Loucy (cell line): ENCODE measurements at regions not wholly inside any gene's neighbourhood (a gene's known extent, or its start where the extent isn't known, plus 50 kb on each side); places are given as distances from the start of the nearest gene placed in this dataset.

Source experiments
- CTCF ChIP-seq: fragments of 200-600 bp; sonication (generic); conservative IDR thresholded peaks from 2 replicates; pipeline ENCODE4 v1.5.1; 2014; ENCODE audit warnings: mild to moderate bottlenecking, antibody characterized with exemption, low read length
- EZH2phosphoT487 ChIP-seq: fragments of 200-600 bp; IDR thresholded peaks from 2 replicates; pipeline ENCODE4 v1.6.1; 2018; ENCODE audit warnings: antibody characterized with exemption, mild to moderate bottlenecking, moderate library complexity, borderline replicate concordance

DNA sequence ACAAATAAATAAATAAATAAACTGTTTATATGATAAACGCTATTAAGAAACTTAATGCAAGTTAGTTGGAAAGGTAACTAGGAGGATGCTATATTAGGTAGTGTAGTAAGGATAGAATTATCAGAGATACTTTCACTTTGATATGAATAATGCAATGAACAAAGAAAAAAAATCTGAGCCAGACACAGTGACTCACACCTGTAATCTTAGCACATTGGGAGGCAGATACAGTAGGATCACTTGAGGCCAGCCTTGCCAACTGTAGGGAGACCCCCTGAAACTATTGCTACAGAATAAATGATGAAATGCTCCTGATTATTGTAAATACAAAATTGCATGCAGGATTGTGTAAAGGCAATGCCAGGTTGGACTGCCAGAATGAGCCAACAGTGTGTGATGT lies 109.2 kb downstream of the ANXA2R start:
- TF ChIP-seq CTCF (no peak), EZH2phosphoT487 (no peak)
